ENCODE measurements at regions not wholly inside any gene's neighbourhood (a gene's known extent, or its start where the extent isn't known, plus 50 kb on each side); places are given as distances from the start of the nearest gene placed in this dataset.

GRCh38 chr2:220263300-220263699, 635.9 kb downstream of the SLC4A3 start:
- no peak for DNase-seq

GRCh38 chr2:220269367-220269766, 641.9 kb downstream of the SLC4A3 start:
- DNase-seq: no peak
- Histone ChIP-seq H3K27ac (no peak overlapping the region), H3K36me3 (no peaks in the 10 kb centered on the region), H3K9me3 (no peaks in the 10 kb centered on the region), H3K27me3 (no peaks in the 10 kb centered on the region), H3K4me3 (no peak overlapping the region), H3K4me1 (peaks cover 0 to 19% (median 0%) of the 10 kb centered on the region in 3 donors)
- WGBS, 2 donors: 77 to 80% methylated on average over 4 of the region's 4 CpGs
- TF ChIP-seq CTCF (IDR thresholded peaks at IDR 0.05): no peak
- intact Hi-C loops (cut with DNase I): no loop called here

More at GRCh38 chr2:220263300-220263699, 635.9 kb downstream of the SLC4A3 start:
- 42 to 53% methylated on average over 6 of the region's 6 CpGs for whole genome bisulfite sequencing, 2 donors
- H3K27ac ChIP-seq: peak overlapping the region; percentile 37 to 68 (median 57)
- H3K27me3 ChIP-seq: no peaks in the 10 kb centered on the region
- no peak overlapping the region for H3K4me3 ChIP-seq
- H3K36me3 ChIP-seq: no peaks in the 10 kb centered on the region
- H3K9me3 ChIP-seq: no peaks in the 10 kb centered on the region
- intact Hi-C loops (cut with DNase I): no loop called here
- H3K4me1 ChIP-seq: peaks cover 0 to 46% (median 0%) of the 10 kb centered on the region in 3 donors
- TF ChIP-seq POLR2A (IDR thresholded peaks at IDR 0.05) (no peak), CTCF (IDR thresholded peaks at IDR 0.05) (no peak)

GRCh38 chr2:220270481-220271070, 643.1 kb downstream of the SLC4A3 start:
- TF ChIP-seq CTCF (IDR thresholded peaks at IDR 0.05) (no peak), POLR2A (IDR thresholded peaks at IDR 0.05) (no peak)
- Histone ChIP-seq H3K4me1 (peaks cover 0 to 15% (median 0%) of the 10 kb centered on the region in 3 donors), H3K27ac (no peak overlapping the region), H3K9me3 (no peaks in the 10 kb centered on the region), H3K27me3 (no peaks in the 10 kb centered on the region), H3K4me3 (no peak overlapping the region), H3K36me3 (no peaks in the 10 kb centered on the region)
- intact Hi-C loops (cut with DNase I): no loop called here
- no peak for DNase-seq
- WGBS, 2 donors: 20 to 23% methylated on average over 1 of the region's 1 CpG

- Histone ChIP-seq H3K27ac (no peak overlapping the region), H3K27me3 (no peaks in the 10 kb centered on the region), H3K4me3 (no peak overlapping the region), H3K4me1 (peaks cover 9 to 32% (median 12%) of the 10 kb centered on the region in 3 donors), H3K36me3 (no peaks in the 10 kb centered on the region), H3K9me3 (no peaks in the 10 kb centered on the region)
- intact Hi-C loops (cut with DNase I): no loop called here
- TF ChIP-seq CTCF (IDR thresholded peaks at IDR 0.05) (no peak), POLR2A (IDR thresholded peaks at IDR 0.05) (no peak)
- no peak for DNase-seq
Observed at GRCh38 chr2:220272656-220273055, 645.2 kb downstream of the SLC4A3 start.

- no peaks in the 10 kb centered on the region for H3K36me3 ChIP-seq
- DNase-seq: no peak
- H3K4me1 ChIP-seq: peaks cover 9 to 36% (median 15%) of the 10 kb centered on the region in 3 donors
- no peak overlapping the region for H3K27ac ChIP-seq
- no peak for TF ChIP-seq POLR2A (IDR thresholded peaks at IDR 0.05)
- TF ChIP-seq CTCF (IDR thresholded peaks at IDR 0.05): no peak
- H3K9me3 ChIP-seq: no peaks in the 10 kb centered on the region
- H3K4me3 ChIP-seq: no peak overlapping the region
- 51 to 73% methylated on average over 2 of the region's 2 CpGs for WGBS, 2 donors
- no peaks in the 10 kb centered on the region for H3K27me3 ChIP-seq
- intact Hi-C loops (cut with DNase I): no loop called here
Observed at GRCh38 chr2:220273082-220273481, 645.7 kb downstream of the SLC4A3 start.
